ENCODE measurements at regions not wholly inside any gene's neighbourhood (a gene's known extent, or its start where the extent isn't known, plus 50 kb on each side); places are given as distances from the start of the nearest gene placed in this dataset.

DNA sequence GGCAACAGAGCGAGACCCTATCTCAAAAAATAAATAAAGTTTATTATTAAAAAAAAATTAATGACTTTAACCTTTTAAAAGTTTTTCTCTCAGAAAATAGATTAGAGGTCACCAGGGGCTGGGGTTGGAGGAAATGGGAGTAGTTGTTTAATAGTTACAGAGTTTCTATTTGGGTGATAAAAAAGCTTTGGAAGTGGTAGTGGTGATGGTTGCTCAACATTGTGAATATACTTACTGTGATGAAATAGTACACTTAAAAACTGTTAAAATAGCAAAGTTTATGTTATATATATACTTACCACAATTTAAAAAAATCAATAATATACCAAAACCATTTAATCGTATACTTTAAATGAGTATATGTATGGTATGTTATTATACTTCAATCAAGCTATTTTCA lies 59.6 kb downstream of the ARL6IP4 start:
- no peak for DNase-seq

- DNase-seq = no peak
Measured at GRCh38 chr12:123038966-123039365, 58.5 kb downstream of the ARL6IP4 start.

DNA sequence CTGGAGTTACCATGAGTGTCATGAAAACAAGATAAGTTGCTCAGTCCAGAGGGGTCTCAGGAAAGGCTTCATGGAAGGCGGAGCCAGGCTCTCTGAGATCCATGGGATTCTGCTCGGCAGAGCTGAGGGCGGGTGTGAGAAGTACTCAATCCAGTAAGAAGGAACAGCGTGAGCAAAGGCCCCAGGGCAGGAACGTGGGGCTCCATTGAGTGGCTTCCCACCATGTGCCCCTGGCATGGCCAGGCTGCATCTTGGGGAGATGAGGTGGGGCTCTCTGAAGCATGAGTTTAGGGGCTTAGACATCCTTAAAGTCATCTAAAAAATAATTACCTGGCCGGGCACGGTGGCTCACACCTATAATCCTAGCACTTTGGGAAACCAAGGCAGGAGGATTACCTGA lies 58.0 kb downstream of the ARL6IP4 start:
- no peak for DNase-seq

GRCh38 chr12:123037791-123038190 lies 57.3 kb downstream of the ARL6IP4 start:
- no peak for DNase-seq

GRCh38 chr12:123036466-123037285 lies 56.2 kb downstream of the ARL6IP4 start:
- DNase-seq = no peak

- no peak for DNase-seq
Measured at GRCh38 chr12:123035841-123036240, 55.4 kb downstream of the ARL6IP4 start.

- DNase-seq = peak; percentile 21
Measured at GRCh38 chr12:123034865-123035264, 54.4 kb downstream of the ARL6IP4 start.

- DNase-seq = peak; percentile 23
Measured at GRCh38 chr12:123034022-123034541, 53.6 kb downstream of the ARL6IP4 start.

DNA sequence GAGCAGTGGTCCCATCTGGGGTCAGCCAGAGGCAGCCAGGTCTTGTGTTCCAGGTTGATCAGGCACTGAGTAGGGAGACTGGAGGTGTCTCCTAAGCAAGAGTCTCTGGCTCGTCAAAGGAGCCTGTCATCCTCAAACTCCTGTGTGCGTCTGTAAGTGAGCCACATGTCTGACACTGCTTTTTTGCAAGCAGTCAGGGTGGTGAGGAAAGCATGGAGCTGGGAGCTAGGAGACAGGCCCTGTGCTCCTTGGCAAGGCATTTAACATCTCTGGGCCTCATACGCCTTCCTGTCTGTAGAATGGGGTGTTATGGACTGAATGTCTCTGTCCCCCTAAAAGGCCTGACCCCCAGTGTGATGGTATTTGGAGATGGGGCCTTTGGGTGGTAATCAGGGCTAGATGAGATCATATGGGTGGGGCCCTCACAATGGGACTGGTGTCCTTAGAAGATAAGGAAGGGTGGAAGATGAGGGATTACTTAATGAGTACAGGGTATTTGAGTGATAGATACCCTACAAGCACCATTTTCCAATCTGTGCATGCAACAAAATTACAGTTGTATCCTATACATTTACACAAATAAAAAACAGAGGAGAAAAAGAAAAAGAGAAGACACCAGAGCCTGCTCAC lies 53.0 kb downstream of the ARL6IP4 start:
- no peak for DNase-seq

DNA sequence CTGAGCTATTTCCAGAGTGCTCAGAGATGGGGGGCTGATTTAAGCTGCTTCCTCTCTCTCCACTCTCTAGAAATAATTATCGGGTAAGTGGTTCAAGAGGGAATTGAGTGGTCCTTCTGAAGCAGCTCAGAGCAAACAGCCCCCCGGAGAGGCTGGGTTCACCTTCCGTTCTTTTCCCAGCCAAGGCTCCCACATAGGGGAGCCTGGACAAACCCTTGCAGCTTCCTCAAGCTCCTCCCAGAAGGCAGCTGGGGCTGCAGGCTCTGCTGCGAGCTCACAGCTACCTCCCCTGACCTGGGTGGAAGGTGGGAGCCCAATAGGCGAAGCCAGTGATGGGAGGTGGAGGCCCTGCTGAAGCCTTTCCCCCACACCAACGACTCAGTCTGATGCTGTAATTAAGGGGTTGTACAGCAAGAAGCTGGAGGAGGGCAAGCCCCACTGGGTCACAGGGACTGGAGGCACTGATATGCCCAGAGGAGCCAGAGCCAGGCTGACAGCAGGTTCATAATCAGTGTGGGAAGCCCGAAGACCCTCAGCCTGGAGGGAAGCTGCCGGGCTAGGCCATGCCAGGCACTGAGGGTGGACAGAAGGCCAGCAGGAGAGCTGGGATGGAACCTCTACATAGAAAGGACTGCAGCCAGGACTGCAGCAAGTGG lies 52.4 kb downstream of the ARL6IP4 start:
- DNase-seq = no peak
